ENCODE measurements at regions not wholly inside any gene's neighbourhood (a gene's known extent, or its start where the extent isn't known, plus 50 kb on each side); places are given as distances from the start of the nearest gene placed in this dataset.

GRCh38 chr3:43211681-43212080, 74.7 kb upstream of the SNRK start:
- DNase-seq = no peak
- in situ Hi-C loops (cut with MboI; ENCODE audit: low pct_unique_long_range_greater_than_20kb, low sequenced_read_pairs) = no loop called here

- DNase-seq = no peak
- in situ Hi-C loops (cut with MboI; ENCODE audit: low pct_unique_long_range_greater_than_20kb, low sequenced_read_pairs) = no loop called here
Measured at GRCh38 chr3:43210049-43211027, 76.0 kb upstream of the SNRK start.

- DNase-seq = no peak
- in situ Hi-C loops (cut with MboI; ENCODE audit: low pct_unique_long_range_greater_than_20kb, low sequenced_read_pairs) = no loop called here
Measured at GRCh38 chr3:43207628-43208085, 78.7 kb upstream of the SNRK start.

- in situ Hi-C loops (cut with MboI; ENCODE audit: low pct_unique_long_range_greater_than_20kb, low sequenced_read_pairs) = no loop called here
- DNase-seq = no peak
Measured at GRCh38 chr3:43206632-43207031, 79.7 kb upstream of the SNRK start.

- in situ Hi-C loops (cut with MboI; ENCODE audit: low pct_unique_long_range_greater_than_20kb, low sequenced_read_pairs) = no loop called here
Measured at GRCh38 chr3:43206105-43206504, 80.2 kb upstream of the SNRK start.

GRCh38 chr3:43203022-43203421, 83.3 kb upstream of the SNRK start:
- in situ Hi-C loops (cut with MboI; ENCODE audit: low pct_unique_long_range_greater_than_20kb, low sequenced_read_pairs) = no loop called here
- DNase-seq = no peak

More at GRCh38 chr3:43206105-43206504, 80.2 kb upstream of the SNRK start:
- DNase-seq = no peak

GRCh38 chr3:43201581-43201980, 84.8 kb upstream of the SNRK start:
- in situ Hi-C loops (cut with MboI; ENCODE audit: low pct_unique_long_range_greater_than_20kb, low sequenced_read_pairs) = no loop called here
- DNase-seq = no peak

- in situ Hi-C loops (cut with MboI; ENCODE audit: low pct_unique_long_range_greater_than_20kb, low sequenced_read_pairs) = no loop called here
- no peak for DNase-seq
Measured at GRCh38 chr3:43199645-43200306, 86.6 kb upstream of the SNRK start.

GRCh38 chr3:43198791-43199644, 87.3 kb upstream of the SNRK start:
- no peak for DNase-seq

GRCh38 chr3:43198301-43198700, 88.0 kb upstream of the SNRK start:
- in situ Hi-C loops (cut with MboI; ENCODE audit: low pct_unique_long_range_greater_than_20kb, low sequenced_read_pairs) = no loop called here
- no peak for DNase-seq

More at GRCh38 chr3:43198791-43199644, 87.3 kb upstream of the SNRK start:
- in situ Hi-C loops (cut with MboI; ENCODE audit: low pct_unique_long_range_greater_than_20kb, low sequenced_read_pairs) = no loop called here

GRCh38 chr3:43197181-43197580, 89.2 kb upstream of the SNRK start:
- no peak for DNase-seq
- in situ Hi-C loops (cut with MboI; ENCODE audit: low pct_unique_long_range_greater_than_20kb, low sequenced_read_pairs) = no loop called here

GRCh38 chr3:43196721-43197120, 89.6 kb upstream of the SNRK start:
- DNase-seq = no peak
- in situ Hi-C loops (cut with MboI; ENCODE audit: low pct_unique_long_range_greater_than_20kb, low sequenced_read_pairs) = no loop called here

GRCh38 chr3:43195115-43195498, 89.2 kb upstream of the POMGNT2 start:
- in situ Hi-C loops (cut with MboI; ENCODE audit: low pct_unique_long_range_greater_than_20kb, low sequenced_read_pairs) = no loop called here
- DNase-seq = no peak

- DNase-seq = no peak
- in situ Hi-C loops (cut with MboI; ENCODE audit: low pct_unique_long_range_greater_than_20kb, low sequenced_read_pairs) = no loop called here
Measured at GRCh38 chr3:43194490-43195114, 88.7 kb upstream of the POMGNT2 start.

GRCh38 chr3:43194069-43194468, 88.2 kb upstream of the POMGNT2 start:
- no peak for DNase-seq
- in situ Hi-C loops (cut with MboI; ENCODE audit: low pct_unique_long_range_greater_than_20kb, low sequenced_read_pairs) = no loop called here

GRCh38 chr3:43192028-43192427, 86.1 kb upstream of the POMGNT2 start:
- in situ Hi-C loops (cut with MboI; ENCODE audit: low pct_unique_long_range_greater_than_20kb, low sequenced_read_pairs) = no loop called here
- no peak for DNase-seq

- DNase-seq = no peak
- in situ Hi-C loops (cut with MboI; ENCODE audit: low pct_unique_long_range_greater_than_20kb, low sequenced_read_pairs) = no loop called here
Measured at GRCh38 chr3:43191116-43191515, 85.2 kb upstream of the POMGNT2 start.

GRCh38 chr3:43190670-43191069, 84.8 kb upstream of the POMGNT2 start:
- no peak for DNase-seq
- in situ Hi-C loops (cut with MboI; ENCODE audit: low pct_unique_long_range_greater_than_20kb, low sequenced_read_pairs) = no loop called here

Data from KBM-7 (cell line).